LoVo (cell line): ENCODE measurements at regions not wholly inside any gene's neighbourhood (a gene's known extent, or its start where the extent isn't known, plus 50 kb on each side); places are given as distances from the start of the nearest gene placed in this dataset.

Source experiments
- DNase-seq: peaks from one replicate; pipeline ENCODE4 v3.0.0-alpha.2; 2016; ENCODE audit warnings: low spot score

GRCh38 chr7:131265227-131265626 lies 62.4 kb upstream of the MKLN1 start:
- DNase-seq, result no peak

- DNase-seq, result no peak
These were observed 60.0 kb upstream of the MKLN1 start for GRCh38 chr7:131267631-131268030.

- no peak for DNase-seq
These were observed 58.8 kb upstream of the MKLN1 start for GRCh38 chr7:131268906-131269305.

DNA sequence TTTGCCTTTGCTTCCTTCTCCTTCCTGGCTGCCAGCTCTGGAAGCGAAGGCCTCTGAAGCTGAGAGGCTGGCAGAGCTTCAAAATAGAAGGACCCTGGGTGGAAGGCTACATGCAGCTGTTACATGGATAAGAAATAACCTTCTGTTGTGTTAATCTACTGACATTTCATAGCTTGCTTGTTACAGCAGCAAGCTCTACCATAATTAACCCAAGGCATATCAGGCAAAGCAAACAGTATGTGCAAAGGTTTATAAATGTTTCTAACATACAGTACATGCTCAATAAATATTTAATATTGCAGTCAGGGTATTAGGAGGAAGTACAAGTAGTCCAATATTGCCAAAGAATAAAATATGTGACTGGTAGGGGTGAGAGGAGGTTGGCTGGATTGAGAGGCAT lies 55.6 kb upstream of the MKLN1 start:
- DNase-seq, result no peak

- DNase-seq, result no peak
These were observed 52.7 kb upstream of the MKLN1 start for GRCh38 chr7:131274986-131275385.

DNA sequence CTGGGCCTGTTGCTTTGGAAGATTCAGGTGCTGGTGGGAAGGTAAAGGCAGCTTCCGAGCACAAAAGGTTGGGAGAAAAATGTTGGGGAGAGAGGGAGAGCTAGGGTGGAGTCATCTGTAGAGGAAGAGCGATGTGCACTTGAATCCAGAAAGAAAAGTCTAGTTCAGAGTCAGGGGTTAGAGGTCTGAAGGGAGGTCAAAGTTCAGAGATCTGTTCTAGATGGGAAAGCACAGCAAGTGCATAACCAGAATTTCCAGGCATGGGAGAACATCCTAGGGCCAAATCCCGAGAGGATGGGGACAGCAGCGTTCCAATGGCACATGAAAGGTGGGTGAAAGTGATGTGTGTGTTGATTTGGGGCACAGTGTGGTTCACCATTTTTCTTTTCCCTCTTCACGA lies 51.5 kb upstream of the MKLN1 start:
- DNase-seq, result no peak

DNA sequence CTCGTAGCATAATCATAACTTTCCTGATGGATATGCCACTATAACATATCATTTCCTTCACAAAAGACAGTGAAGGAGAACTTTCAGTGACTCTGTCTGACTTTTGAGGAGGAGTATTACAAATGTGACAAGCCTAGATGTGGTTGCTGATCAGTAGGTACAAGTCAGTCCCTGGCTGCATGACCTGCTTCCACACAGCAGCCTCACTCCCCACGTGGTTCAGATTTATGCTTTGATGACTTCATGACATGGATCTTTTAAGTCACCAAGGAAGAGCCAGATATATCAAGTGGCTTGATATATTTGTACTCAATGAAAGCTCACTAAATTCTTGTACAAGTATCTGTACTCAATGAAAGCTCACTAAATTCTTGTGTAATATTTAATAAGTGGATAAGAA lies 50.9 kb upstream of the MKLN1 start:
- no peak for DNase-seq
